HG03045 (cell line): ENCODE measurements at regions not wholly inside any gene's neighbourhood (a gene's known extent, or its start where the extent isn't known, plus 50 kb on each side); places are given as distances from the start of the nearest gene placed in this dataset.

Source experiments
- ATAC-seq: cut with Tn5 transposase; IDR thresholded peaks from one replicate; pipeline ENCODE4 v1.9.1; 2021; ENCODE audit warnings: mild to moderate bottlenecking, moderate library complexity; ENCODE audit not compliant: unreplicated experiment

DNA sequence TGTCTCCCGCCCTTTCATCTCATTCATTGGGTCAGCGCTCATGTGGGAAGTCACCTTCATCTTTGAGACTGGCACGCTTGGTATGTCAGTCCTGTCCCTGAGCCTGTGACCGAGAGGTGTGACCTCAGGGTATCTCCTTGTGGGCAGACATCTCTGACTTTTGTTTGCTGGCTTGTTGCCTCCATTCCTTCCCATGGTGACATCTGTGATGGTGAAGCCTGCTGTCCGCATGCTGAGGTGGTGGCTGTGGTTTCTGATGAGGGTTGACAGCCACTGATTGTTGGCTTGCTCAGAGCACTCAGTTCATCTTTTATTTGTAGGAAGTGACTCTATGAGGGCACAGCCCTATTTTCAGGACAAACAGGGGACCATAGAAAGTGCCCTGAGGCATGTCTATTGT, 139.2 kb downstream of the SLC4A3 start:
- ATAC-seq = no peak

DNA sequence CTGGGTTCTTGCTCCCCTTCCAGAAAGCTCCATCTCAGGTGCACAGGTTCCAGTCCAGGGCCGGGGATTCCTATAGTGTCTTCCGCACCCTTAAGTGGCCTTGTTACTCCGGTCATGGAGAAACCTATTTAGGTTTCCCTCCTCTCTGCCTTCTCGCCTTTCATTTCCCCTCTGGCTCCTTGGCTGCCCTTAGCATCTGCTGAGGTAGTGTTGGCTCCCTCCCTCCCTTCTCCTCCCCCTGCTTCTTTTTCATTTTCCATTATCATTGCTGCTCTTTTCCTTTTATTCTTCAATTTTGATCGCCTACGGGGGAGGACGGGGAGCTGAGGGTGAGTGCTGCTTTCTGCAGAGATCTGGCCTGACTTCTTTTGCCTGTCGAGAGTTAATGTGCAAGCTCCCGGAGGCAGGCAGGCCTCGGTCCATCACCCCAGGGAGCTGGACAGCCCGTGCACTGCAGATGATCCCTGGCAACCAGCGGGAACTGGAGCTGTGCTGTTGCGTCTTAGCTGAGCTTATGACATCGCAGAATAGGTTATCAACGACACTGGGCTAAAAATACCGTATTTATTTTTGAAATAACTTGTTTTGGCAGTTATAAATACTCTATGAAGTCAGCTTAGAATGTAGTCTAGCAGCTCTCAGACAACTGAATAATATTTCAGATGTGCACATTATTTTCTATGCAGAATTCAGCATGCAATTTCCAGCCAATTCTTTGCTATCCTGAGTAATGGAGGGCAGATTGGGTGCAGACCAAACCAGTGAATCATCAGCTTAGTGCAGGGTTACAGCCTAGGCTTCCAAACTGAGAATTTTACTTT, 141.9 kb downstream of the SLC4A3 start:
- ATAC-seq = no peak

DNA sequence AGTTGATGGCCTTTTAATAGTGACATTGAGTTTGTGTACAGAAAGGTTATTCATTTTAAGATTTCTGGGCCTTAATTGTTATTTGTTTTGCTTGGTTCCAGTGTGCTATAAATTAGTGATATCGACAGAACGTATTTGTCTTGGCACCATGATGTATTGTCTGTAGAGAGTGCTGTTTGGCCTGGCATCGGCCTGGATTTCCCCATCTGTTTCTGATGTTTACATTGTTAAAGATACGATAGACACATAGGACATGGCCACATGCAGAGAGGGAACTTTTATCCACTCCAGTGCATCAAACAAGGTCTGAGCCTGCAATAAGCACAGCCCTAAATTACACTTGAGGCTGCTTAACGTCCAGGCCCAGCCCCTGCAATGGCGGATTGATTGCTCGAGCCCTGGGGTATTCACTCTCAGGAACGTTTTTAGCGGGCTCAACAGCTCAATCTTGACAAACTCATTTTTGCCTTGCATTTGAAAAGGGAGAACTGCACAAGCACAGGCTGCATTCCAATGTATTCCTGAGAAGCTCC, 144.7 kb downstream of the SLC4A3 start:
- no peak for ATAC-seq

- no peak for ATAC-seq
These were observed 145.3 kb downstream of the SLC4A3 start for GRCh38 chr2:219772697-219773096.

DNA sequence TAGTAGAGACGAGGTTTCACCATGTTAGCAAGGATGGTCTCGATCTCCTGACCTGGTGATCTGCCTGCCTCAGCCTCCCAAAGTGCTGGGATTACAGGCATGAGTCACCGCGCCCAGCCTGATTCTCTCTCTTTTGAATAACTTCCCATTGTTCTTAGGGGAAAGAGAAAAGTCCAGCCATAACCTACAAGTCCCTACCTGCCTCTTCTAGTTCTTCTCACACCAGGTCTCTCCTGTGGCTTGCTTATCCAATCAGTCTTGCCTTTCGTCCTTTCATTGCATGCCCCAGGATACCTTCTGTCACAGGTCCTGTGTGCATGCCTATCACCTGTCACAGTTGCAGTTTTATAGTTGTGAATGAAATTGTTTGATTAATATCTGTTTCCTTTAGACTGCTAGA, 148.1 kb downstream of the SLC4A3 start:
- no peak for ATAC-seq

DNA sequence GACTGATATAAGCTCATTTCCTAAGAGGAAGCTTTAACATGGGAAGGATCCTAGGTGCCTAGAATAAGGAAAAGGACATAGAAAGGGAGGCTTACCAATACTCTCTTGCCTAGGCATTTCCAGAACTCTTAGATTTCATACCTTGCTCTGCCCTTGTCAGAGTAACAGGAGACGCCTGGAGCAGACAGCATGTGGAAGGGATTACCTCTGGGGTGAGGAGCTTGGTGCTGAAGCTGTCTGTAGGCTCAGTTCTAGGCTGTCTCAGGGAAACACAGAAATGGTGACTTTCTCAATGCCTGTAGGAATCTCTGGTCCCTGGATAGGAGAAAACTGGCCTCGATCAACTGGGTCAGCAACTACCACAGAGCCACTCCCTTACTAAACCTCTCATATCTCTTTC, 150.0 kb downstream of the SLC4A3 start:
- no peak for ATAC-seq

DNA sequence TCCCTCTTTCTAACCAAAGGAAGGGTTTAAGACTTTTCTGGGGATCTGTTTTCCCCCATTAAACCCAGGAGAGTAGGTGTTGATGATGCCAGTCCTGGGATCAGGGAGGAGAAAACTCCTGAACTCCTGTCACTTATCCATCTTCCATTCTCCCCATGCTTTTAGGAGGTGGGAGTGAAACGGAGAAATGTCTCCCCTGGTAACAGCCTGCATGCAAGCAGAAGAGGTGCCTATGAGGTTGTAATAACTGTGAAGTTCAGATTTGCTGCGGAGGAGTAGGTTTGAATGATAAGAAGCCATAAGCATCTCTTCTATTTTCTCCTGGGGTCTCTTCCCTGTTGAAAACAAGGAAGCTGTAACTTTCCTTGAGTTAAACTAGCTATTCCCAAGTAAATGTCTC, 150.8 kb downstream of the SLC4A3 start:
- no peak for ATAC-seq

DNA sequence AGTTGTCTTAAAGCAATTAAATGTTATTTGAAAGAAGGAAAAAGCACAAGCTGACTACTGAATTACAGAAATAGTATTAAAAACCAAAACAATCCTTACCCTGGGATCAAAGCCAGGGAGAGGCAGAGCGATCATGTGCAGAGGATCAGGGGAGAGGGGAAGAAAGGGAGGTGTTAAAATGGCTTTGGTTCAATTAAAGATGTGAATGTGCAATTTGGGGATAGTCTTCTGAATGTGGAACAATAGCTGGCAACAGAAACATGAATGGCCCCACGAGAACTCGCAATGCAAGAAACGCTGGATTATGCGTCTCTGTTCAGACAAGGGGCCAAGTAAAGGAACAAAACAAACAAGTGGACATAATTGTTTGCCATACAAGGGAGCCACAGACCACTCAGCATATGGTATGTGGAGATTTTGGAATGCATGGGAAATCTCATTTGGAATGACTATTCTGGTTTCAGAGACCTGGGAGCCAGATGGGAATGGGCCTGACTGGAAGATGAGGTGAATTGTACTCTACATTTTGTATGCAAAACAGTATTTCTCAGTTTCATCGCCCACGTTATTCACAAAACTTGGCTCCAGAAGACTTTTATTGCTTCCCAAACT, 155.4 kb downstream of the SLC4A3 start:
- no peak for ATAC-seq

DNA sequence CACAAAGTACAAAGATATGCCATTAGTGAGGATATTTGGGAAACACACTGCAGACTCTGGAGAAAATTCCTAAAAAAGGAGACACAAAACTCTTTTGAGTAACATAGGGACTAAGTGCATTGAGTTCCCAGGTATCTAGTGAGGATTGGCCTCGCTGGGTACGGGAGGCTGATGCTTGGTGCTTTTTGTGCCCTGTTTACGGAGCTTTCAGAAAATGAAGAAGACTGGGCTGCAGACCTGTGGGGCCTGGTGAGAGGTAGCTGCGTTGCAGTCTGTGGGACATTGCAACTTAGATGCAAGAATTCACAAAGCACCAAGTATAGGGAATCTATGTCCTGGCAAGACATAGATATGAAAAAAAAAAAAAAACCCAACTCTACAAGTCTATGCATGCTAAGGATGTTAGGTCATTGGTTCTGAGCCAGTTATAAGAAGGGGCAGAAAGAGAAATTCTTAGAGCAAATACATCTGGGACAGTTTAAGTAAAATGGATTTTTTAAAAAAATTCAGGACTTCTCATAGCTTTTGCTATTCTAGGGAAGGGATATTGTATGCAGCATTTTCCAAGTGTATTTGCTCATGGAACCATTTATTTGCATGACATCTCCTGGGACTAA, 156.0 kb downstream of the SLC4A3 start:
- no peak for ATAC-seq

- no peak for ATAC-seq
These were observed 156.7 kb downstream of the SLC4A3 start for GRCh38 chr2:219784178-219784577.

DNA sequence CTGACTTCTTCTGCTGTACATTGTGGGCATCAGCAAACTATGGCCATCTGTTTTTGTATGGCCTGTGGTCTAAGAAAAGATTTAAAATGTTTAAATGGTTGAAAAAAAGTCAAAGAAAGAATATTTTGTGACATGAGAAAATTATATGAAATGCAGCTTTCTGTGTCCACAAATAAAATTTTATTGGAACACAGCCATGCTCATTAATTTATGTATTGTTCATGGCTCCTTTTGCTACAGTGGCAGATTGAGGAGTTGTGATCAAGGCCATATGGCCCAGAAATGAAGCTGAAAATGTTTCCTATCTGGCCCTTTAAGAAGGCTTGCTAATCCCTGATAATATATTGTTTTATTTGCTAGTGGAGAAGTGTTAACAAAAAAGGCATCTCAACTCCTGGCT, 162.0 kb downstream of the SLC4A3 start:
- ATAC-seq = no peak

- no peak for ATAC-seq
These were observed 165.0 kb downstream of the SLC4A3 start for GRCh38 chr2:219792446-219792845.

GRCh38 chr2:219798430-219798829, 171.0 kb downstream of the SLC4A3 start:
- no peak for ATAC-seq

DNA sequence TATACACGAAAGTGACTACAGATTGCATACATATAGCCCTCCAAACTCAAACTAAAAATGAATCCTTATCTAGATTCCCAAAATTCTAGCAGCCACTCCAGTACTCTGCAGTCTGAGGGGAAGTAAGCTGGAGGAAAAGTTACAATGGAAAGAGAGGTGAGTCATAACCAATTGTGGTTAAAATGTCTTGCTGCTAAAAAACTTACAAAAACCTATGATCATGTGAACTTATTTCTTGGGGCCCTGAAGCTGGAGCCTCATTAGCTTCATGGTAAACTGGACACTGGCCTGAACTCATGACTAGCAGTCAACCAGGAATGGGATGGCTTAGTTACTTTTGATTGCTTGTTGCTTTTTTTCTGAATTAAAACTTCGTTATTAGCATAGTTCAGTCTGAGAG, 175.9 kb downstream of the SLC4A3 start:
- ATAC-seq = no peak

DNA sequence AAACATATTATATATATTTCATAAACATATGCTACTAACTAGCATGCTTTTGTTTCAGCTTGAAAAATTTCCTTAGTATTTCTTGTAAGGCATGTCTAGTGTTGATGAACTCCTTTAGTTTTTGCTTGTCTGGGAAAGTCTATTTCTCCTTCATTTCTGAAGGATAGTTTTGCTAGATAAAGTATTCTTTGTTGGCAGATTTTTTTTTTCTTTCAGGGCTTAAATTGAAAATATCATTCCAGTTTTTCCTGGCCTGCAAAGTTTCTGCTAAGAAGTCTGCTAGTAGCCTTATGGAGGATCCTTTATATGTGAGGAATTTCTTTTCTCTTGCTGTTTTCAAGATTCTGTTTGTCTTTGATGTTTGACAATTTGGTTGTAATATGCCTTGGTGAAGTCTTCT, 183.5 kb downstream of the SLC4A3 start:
- ATAC-seq = no peak

DNA sequence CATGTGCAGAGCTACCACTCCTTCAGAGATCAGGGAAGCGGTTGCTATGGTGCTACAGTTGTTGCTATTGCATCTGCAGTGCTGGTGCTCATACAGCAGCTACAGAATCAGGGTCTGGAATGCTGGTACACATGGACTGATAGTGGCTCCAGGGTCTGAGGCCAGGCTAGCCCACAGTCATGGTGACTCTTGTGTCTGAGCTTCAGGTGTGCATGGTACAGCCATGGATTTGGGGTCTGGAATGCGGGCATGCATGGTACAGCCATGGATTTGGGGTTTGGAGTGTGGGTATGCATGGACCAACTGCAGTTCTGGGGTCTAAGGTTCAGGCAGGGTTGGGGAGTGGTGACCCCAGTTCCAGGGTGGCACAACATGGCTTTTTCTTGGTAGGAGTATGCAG, 185.2 kb downstream of the SLC4A3 start:
- no peak for ATAC-seq

DNA sequence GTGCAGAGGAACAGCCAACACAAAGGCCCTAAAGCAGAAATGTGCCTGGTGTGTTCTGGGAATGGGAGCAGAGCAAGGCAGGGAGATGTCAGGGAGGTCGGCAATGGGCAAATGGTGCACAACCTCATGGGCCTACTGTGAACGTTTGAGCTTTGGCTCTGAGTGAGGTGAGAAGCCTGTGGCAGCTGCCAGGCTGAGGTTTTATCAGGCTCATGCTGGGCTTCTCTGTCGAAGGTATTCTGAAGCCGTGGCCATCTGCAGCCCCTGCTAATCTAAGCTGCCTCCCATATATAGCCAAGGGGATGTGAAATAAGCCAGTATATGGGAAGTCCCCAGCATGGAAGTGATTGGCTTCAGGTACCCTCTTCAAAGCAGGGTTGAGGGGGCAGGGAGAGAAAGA, 193.3 kb downstream of the SLC4A3 start:
- no peak for ATAC-seq

DNA sequence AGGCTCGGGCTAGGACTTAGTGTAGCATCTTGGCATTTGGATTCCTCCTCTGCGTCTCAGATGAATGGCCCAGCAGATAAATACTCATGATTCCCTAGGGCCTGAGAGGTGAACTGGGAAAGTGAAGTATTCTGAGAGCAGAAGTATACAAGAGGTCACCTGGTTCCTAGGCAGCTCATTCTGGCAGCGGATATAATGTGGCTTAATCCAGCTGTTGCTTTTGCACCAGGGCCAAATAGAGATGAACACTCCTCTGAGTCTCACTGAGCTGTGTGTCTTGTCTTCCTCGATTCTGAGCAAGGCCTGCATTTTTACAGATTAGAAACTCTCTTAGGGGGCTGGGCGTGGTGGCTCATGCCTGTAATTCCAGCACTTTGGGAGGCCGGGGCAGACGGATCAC, 196.1 kb downstream of the SLC4A3 start:
- no peak for ATAC-seq

DNA sequence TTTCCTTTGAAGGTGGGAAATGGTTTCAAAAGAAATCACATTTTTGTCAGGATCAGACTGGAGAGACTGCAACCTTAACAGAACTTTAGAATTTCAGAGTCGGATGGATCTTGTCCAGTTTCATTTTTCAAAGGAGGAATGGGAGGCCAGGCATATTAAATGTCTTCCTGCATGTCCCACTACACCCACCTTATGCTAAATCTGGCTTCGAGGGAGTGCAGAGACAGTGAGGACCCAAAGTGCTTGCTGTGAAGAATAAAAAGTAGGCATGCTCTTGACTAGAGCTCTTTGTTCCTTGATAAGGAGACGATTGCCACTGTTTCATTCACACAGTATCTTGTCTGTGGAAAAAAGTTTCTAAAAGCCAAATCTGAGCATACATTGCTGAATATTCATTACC, 197.6 kb downstream of the SLC4A3 start:
- no peak for ATAC-seq

- no peak for ATAC-seq
These were observed 200.7 kb downstream of the SLC4A3 start for GRCh38 chr2:219828127-219828526.

- ATAC-seq = no peak
These were observed 202.4 kb downstream of the SLC4A3 start for GRCh38 chr2:219829667-219830352.
